Liver (tissue), 8 donors: ENCODE measurements at regions not wholly inside any gene's neighbourhood (a gene's known extent, or its start where the extent isn't known, plus 50 kb on each side); places are given as distances from the start of the nearest gene placed in this dataset.

Source experiments
- DNase-seq: peaks from one replicate; pipeline ENCODE4 v3.0.0-alpha.2; 2017; ENCODE audit warnings: low spot score
- H3K27ac ChIP-seq, 2 donors: one replicate each; pipeline ENCODE4 v1.7.0; 2013; ENCODE audit warnings: inconsistent platforms in 2 of 2, low read length in 2 of 2, control low read depth in 1 of 2, low read depth in 1 of 2, mild to moderate bottlenecking in 1 of 2
- H3K27me3 ChIP-seq, 4 donors: one replicate each; pipeline versions ENCODE4 v1.6.1 to v1.7.0; 2013; ENCODE audit warnings: low read length in 3 of 4, inconsistent platforms in 1 of 4, mild to moderate bottlenecking in 1 of 4, moderate library complexity in 1 of 4; ENCODE audit not compliant: control insufficient read depth in 4 of 4, insufficient read depth in 4 of 4
- H3K36me3 ChIP-seq, 4 donors: one replicate each; pipeline versions ENCODE4 v1.6.1 to v1.7.0; 2013; ENCODE audit warnings: low read length in 3 of 4, mild to moderate bottlenecking in 3 of 4, low read depth in 1 of 4, moderate library complexity in 1 of 4; ENCODE audit not compliant: control insufficient read depth in 4 of 4, insufficient read depth in 3 of 4
- H3K4me1 ChIP-seq, 4 donors: one replicate each; pipeline versions ENCODE4 v1.6.1 to v1.7.0; 2013; ENCODE audit warnings: low read length in 3 of 4, mild to moderate bottlenecking in 3 of 4, moderate library complexity in 1 of 4; ENCODE audit not compliant: control insufficient read depth in 4 of 4, insufficient read depth in 4 of 4
- H3K4me3 ChIP-seq, 3 donors: one replicate each; pipeline versions ENCODE4 v1.6.1 to v1.7.0; 2013; ENCODE audit warnings: low read length in 3 of 3, control low read depth in 1 of 3, low read depth in 1 of 3, mild to moderate bottlenecking in 1 of 3
- H3K9ac ChIP-seq, 2 donors: one replicate each; pipeline ENCODE4 v1.7.0; 2013; ENCODE audit warnings: low read length in 2 of 2, mild to moderate bottlenecking in 2 of 2, moderate library complexity in 2 of 2, control low read depth in 1 of 2, low read depth in 1 of 2
- H3K9me3 ChIP-seq, 4 donors: one replicate each; pipeline versions ENCODE4 v1.6.1 to v1.7.0; 2013; ENCODE audit warnings: low read length in 3 of 4; ENCODE audit not compliant: control insufficient read depth in 4 of 4
- CTCF ChIP-seq: fragments of 150-350 bp; IDR thresholded peaks from 2 replicates; pipeline ENCODE4 v1.5.1; 2017; ENCODE audit warnings: improper control_type of control experiment, low read depth, low read length; ENCODE audit not compliant: missing input control
- EGR1 ChIP-seq, 2 donors: IDR thresholded peaks; 2 replicates each; pipeline ENCODE4 v1.6.1; 2016 to 2018; ENCODE audit warnings: antibody characterized with exemption in 2 of 2, low read depth in 2 of 2
- FOXA2 ChIP-seq: IDR thresholded peaks from 2 replicates; pipeline ENCODE4 v1.6.1; 2016; ENCODE audit warnings: antibody characterized with exemption
- GABPA ChIP-seq, 2 donors: IDR thresholded peaks in 1 of 2; conservative IDR thresholded peaks in 1 of 2; 2 replicates each; pipeline ENCODE4 v1.6.1; 2016; ENCODE audit warnings: antibody characterized with exemption in 2 of 2, mild to moderate bottlenecking in 1 of 2, moderate library complexity in 1 of 2
- HNF4A ChIP-seq, 2 donors: conservative IDR thresholded peaks; 2 replicates each; pipeline ENCODE4 v1.6.1; 2016; ENCODE audit warnings: antibody characterized with exemption in 2 of 2, mild to moderate bottlenecking in 2 of 2
- JUND ChIP-seq, 2 donors: IDR thresholded peaks; 2 replicates each; pipeline ENCODE4 v1.6.1; 2016; ENCODE audit warnings: antibody characterized with exemption in 2 of 2
- RAD21 ChIP-seq, 2 donors: IDR thresholded peaks; 2 replicates each; pipeline ENCODE4 v1.6.1; 2016; ENCODE audit warnings: antibody characterized with exemption in 2 of 2, mild to moderate bottlenecking in 2 of 2
- REST ChIP-seq: IDR thresholded peaks from 2 replicates; pipeline ENCODE4 v1.6.1; 2016; ENCODE audit warnings: antibody characterized with exemption, mild to moderate bottlenecking
- RXRA ChIP-seq, 2 donors: IDR thresholded peaks; 2 replicates each; pipeline ENCODE4 v1.6.1; 2017 to 2018; ENCODE audit warnings: antibody characterized with exemption in 2 of 2, mild to moderate bottlenecking in 1 of 2
- SP1 ChIP-seq: IDR thresholded peaks from 2 replicates; pipeline ENCODE4 v1.6.1; 2018; ENCODE audit warnings: antibody characterized with exemption, mild to moderate bottlenecking
- TAF1 ChIP-seq: conservative IDR thresholded peaks from 2 replicates; pipeline ENCODE4 v1.6.1; 2016; ENCODE audit warnings: antibody characterized with exemption, mild to moderate bottlenecking
- YY1 ChIP-seq: IDR thresholded peaks from 2 replicates; pipeline ENCODE4 v1.6.1; 2016; ENCODE audit warnings: antibody characterized with exemption, mild to moderate bottlenecking
- ZBTB33 ChIP-seq: IDR thresholded peaks from 2 replicates; pipeline ENCODE4 v1.6.1; 2016; ENCODE audit warnings: antibody characterized with exemption
- WGBS: extraction: QIAGEN DNeasy Blood & Tissue Kit; methylation state at CpG from one replicate; pipeline ENCODE4 v1.1.7; 2013; 5-methylcytosine and 5-hydroxymethylcytosine counted together
- donor health status: healthy.
- donor health status: healthy.
- donor health status: healthy.
- donor health status: healthy.
- donor health status: healthy.

- no peak overlapping the region for H3K27ac ChIP-seq
- no peak overlapping the region for H3K4me3 ChIP-seq
- no peaks in the 10 kb centered on the region for H3K4me1 ChIP-seq
- H3K9ac ChIP-seq: no peak overlapping the region
- WGBS: 85% methylated on average over 8 of the region's 8 CpGs
- no peaks in the 10 kb centered on the region for H3K27me3 ChIP-seq
- no peak for DNase-seq
- H3K36me3 ChIP-seq: no peaks in the 10 kb centered on the region
- TF ChIP-seq ZBTB33 (no peak), REST (no peak), TAF1 (no peak), CTCF (no peak), HNF4A (conservative IDR thresholded peaks at IDR 0.05) (no peak), GABPA (IDR thresholded peaks at IDR 0.05 in 1 of 2, conservative IDR thresholded peaks at IDR 0.05 in 1 of 2) (no peak), JUND (IDR thresholded peaks at IDR 0.05) (no peak)
- no peaks in the 10 kb centered on the region for H3K9me3 ChIP-seq
Observed at GRCh38 chr2:192313773-192314172, 119.0 kb upstream of the TMEFF2 start.

- no peak for DNase-seq
- no peak for TF ChIP-seq YY1
- TF ChIP-seq RXRA (IDR thresholded peaks at IDR 0.05): no peak
- no peak for TF ChIP-seq EGR1 (IDR thresholded peaks at IDR 0.05; ENCODE audit: low read depth in 2 of 2)
- no peak for TF ChIP-seq TAF1
- no peak for TF ChIP-seq REST
- no peak for TF ChIP-seq CTCF
- no peak for TF ChIP-seq JUND (IDR thresholded peaks at IDR 0.05)
- TF ChIP-seq RAD21 (IDR thresholded peaks at IDR 0.05): no peak
- TF ChIP-seq SP1: no peak
- no peak for TF ChIP-seq FOXA2
- no peak for TF ChIP-seq HNF4A (conservative IDR thresholded peaks at IDR 0.05)
- Histone ChIP-seq H3K36me3 (no peaks in the 10 kb centered on the region), H3K4me3 (no peak overlapping the region), H3K27me3 (no peaks in the 10 kb centered on the region), H3K4me1 (no peaks in the 10 kb centered on the region), H3K9ac (no peak overlapping the region), H3K9me3 (no peaks in the 10 kb centered on the region), H3K27ac (no peak overlapping the region)
- WGBS: 83% methylated on average over 2 of the region's 2 CpGs
Observed at GRCh38 chr2:192311701-192312460, 117.1 kb upstream of the TMEFF2 start.
